GM12891 (cell line): ENCODE measurements at regions not wholly inside any gene's neighbourhood (a gene's known extent, or its start where the extent isn't known, plus 50 kb on each side); places are given as distances from the start of the nearest gene placed in this dataset.

Experiments
- PAX5 ChIP-seq: IDR thresholded peaks from 2 replicates; pipeline ENCODE4 v1.6.1; 2011; ENCODE audit warnings: low read length, moderate library complexity, mild to moderate bottlenecking; ENCODE audit not compliant: insufficient read depth, severe bottlenecking
- POLR2A ChIP-seq: IDR thresholded peaks from 2 replicates; pipeline ENCODE4 v1.6.1; 2011; ENCODE audit warnings: low read depth, low read length, control low read depth
- POLR2AphosphoS5 ChIP-seq: IDR thresholded peaks from 2 replicates; pipeline ENCODE4 v1.6.1; 2011; ENCODE audit warnings: low read depth, low read length, control low read depth
- SPI1 ChIP-seq: IDR thresholded peaks from 2 replicates; pipeline ENCODE4 v1.6.1; 2011; ENCODE audit warnings: low read depth, low read length, control low read depth
- TAF1 ChIP-seq: IDR thresholded peaks from 2 replicates; pipeline ENCODE4 v1.6.1; 2011; ENCODE audit warnings: low read depth, low read length, control low read depth

- TF ChIP-seq PAX5 (no peak), TAF1 (no peak), POLR2A (no peak), POLR2AphosphoS5 (no peak), SPI1 (no peak)
These were observed 69.5 kb upstream of the OSMR start for GRCh38 chr5:38776149-38776896.
